NCI-H1930 (cell line): ENCODE measurements at regions not wholly inside any gene's neighbourhood (a gene's known extent, or its start where the extent isn't known, plus 50 kb on each side); places are given as distances from the start of the nearest gene placed in this dataset.

Experiments
- DNase-seq, 2 experiments: peaks; one replicate each; lab custom pipeline; 2025; lab: John Stamatoyannopoulos, UW

DNA sequence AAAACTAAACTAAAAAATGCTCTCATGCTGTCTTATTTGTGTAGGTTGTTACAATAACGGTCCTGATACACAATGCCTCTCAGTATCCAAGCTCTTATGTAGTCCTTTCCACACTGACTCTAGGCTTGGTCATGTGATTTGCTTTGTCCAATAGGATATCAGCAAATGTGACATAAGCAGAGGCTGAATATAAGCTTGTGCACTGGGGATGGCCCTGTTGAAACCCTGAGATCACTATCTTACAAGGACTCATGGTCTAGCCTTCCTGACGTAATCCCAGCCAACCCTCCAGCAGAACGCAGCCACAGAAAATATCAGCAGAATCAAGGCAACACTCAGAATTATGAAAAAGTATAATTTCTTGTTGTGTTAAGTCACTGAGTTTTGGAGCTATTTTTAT, 145.1 kb upstream of the CCN2 start:
- DNase-seq = no peak

GRCh38 chr6:132089173-132089572, 138.0 kb upstream of the CCN2 start:
- no peak for DNase-seq

DNA sequence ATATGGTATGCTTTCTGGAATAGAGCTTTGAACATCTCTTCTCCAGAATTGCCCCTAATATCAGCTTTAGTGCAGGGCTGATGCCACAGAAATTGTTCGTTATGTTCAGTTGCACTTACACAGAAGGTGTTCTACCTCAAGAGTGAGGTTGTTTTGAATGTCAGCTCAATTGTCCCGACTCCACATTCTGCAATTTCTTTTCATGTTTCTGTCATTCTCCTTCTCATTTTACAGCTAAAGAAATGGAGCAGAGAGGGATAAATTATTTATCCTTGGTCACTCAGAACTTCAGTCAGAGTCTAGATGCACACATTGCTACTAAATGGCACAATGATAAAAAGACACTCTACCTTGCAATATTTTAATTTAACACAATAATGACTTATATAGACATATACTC, 137.0 kb upstream of the CCN2 start:
- DNase-seq = no peak

DNA sequence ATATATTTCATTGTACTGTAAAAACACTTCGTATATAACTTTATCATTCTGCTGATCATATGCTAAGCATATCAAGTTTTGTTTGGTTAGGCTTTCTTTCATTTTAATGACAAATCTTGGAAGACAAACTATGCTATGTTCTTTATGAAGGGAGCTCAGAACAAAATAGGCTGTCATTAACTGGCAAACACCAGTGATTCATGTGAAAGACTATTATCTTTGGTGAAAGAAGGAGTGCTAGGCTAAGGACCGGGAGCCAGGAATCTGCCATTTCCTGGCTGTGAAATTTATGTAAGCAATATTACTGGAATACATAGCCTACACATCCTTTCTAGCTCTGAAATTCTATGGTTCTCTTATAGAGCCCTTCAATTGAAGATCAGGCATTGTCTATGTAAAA, 136.2 kb upstream of the CCN2 start:
- no peak for DNase-seq

- no peak for DNase-seq
Observed at GRCh38 chr6:132085731-132086130, 134.6 kb upstream of the CCN2 start.

GRCh38 chr6:132084811-132085509, 133.8 kb upstream of the CCN2 start:
- no peak for DNase-seq

GRCh38 chr6:132082421-132082820, 131.2 kb upstream of the CCN2 start:
- no peak for DNase-seq

DNA sequence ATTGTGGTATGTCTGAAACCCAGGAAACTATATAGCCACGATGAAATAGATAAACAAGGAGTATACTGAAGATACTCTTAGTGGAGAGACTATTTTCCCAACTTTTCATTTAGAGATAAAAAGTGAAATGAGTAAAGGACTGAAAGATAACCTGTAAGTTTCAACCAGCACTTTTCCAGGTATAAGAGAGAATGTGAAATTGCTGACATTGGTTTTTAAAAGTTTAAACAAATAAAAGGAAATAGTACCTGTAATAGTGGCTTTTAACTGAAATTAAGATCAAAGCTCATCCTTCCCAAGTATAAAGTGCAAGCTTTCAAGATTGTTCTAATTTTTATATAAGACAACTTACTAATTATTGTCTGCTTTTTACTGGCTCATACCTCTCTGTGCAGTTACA, 130.2 kb upstream of the CCN2 start:
- no peak for DNase-seq

DNA sequence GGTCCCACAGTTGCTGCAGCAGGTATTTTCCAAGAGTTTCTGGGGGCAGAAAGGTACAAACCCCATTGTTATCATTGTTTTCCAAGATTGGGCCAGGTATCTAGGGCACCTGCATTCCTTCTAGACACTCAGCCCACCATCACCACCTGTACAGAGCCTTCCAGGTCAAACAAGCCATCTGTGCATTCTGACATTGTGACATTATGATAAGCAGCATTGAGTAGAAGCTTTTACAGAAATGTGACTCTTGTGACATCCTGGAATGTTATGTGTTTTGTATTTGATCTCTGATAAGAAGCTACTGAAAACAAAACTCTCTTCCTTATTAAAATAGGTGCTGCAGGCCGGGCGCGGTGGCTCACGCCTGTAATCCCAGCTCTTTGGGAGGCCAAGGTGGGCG, 128.1 kb upstream of the CCN2 start:
- DNase-seq = no peak

DNA sequence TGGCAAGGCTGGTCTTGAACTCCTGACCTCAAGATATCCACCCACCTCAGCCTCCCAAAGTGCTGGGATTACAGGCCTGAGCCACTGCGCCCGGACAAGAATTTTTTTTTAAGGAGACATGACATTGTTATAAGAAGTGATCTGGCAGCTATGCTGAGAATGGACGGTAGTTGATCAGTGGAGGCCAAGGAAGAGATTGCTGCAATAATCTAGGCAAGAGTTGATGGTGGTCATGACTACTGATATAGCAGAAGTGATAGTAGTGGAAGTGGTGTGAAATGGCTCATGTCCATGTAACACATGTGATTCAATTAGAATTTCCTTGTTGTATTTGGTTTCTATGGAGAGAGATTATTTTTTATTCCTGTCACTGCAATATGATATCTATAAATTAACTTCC, 125.3 kb upstream of the CCN2 start:
- no peak for DNase-seq

DNA sequence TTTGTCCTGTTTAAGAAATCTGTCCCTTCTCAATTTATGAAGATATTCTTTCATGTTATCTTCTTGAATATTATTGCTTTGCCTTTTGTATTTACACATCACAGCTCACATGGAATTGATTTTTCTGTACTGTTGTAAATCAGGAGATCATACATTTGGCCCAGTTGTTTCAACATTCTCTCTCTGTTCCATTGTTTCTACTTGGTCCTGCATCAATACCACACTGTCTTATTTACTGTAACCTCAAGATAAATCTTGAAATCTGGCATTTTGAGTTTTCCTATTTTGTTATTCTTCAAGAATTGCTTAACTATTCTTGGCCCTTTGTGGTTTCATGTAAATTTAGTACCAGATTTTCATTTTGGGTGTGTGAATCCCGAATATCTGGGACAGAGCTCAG, 121.7 kb upstream of the CCN2 start:
- no peak for DNase-seq

- peak in 1 of 2 experiments; percentile 38 for DNase-seq
Observed at GRCh38 chr6:132072271-132072670, 121.1 kb upstream of the CCN2 start.

- no peak for DNase-seq
Observed at GRCh38 chr6:132070356-132070755, 119.2 kb upstream of the CCN2 start.

DNA sequence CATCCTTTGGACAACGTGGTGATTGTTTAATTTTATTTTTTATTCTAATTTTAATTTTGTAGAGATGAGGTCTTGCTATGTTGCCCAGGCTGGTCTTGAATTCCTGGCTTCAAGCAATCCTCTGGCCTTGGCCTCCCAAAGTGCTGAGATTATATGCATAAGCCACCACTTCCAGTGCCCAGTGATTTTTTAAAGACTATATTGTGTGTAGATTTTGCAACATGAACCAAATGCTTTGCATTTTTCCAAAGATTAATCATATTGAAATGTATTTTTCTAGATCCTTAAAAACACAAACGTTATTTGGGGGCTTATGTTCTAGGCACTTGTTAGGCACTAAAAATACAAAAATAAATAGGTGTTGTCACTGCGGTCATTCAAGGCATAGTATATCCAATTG, 117.6 kb upstream of the CCN2 start:
- DNase-seq = no peak

- peak in 1 of 2 experiments; percentile 51 for DNase-seq
Observed at GRCh38 chr6:132067286-132067685, 116.1 kb upstream of the CCN2 start.

GRCh38 chr6:132065556-132065955, 114.4 kb upstream of the CCN2 start:
- no peak for DNase-seq

GRCh38 chr6:132063738-132064137, 112.6 kb upstream of the CCN2 start:
- no peak for DNase-seq

GRCh38 chr6:132063204-132063603, 112.0 kb upstream of the CCN2 start:
- no peak for DNase-seq

DNA sequence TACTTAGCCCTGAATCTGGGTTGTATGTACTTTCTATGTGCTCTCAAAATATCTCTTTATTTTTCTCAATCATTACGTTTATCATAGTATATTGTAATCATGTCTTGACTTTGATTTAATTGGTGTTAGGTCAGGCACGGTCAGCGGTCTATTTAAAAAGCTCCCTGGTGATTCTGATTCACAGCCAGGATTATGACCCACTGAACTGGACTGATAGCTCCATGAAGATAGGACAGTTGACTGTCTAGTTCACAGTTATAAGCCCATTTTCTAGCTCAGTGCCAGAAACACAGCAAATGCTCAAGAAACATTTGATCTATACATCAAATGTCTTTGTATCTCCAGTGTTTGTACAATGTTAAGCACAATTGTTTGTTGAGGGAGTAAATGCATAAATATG, 111.5 kb upstream of the CCN2 start:
- DNase-seq = no peak

GRCh38 chr6:132061381-132061780, 110.2 kb upstream of the CCN2 start:
- DNase-seq = no peak

GRCh38 chr6:132060591-132060990, 109.4 kb upstream of the CCN2 start:
- DNase-seq = peak in 1 of 2 experiments; percentile 32

GRCh38 chr6:132058975-132059374, 107.8 kb upstream of the CCN2 start:
- DNase-seq = no peak

DNA sequence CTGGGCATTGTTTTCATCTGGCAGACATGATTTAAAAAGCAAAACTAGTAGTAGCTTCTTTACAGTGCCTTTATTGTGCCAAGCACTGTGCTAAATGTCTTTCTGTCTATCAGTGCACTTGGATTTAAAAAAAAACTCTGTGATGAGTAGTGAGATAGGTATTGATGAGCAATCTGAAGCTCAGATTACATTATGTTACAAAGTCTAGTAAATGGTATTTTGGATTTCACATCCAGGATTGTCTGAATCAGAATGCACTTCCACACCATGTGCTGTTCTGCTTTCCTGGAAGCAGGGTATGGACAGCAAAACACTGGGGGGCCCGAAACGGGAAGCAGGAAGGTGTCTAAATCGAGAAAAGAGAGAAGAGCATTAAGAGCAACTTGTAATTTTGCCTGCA, 103.4 kb upstream of the CCN2 start:
- DNase-seq = no peak

DNA sequence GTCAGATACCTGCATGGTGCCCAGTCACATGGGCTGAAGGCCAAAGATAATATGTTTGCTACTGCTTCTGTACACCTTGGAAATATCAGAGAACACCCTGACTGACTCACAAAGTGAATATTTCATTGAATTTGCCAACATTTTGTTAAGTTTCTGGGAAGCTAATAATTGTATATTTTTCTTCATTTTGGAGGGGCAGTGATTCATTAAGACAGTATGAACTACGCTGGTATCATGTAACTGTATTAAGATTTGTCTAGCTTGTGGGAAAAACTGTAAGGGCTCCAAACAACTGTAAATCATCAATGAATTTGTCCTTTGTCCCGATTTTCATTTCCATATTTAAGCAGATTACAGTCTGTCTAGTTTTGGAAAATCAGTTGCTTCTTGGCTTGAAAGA, 102.3 kb upstream of the CCN2 start:
- no peak for DNase-seq

GRCh38 chr6:132052096-132052495, 100.9 kb upstream of the CCN2 start:
- DNase-seq = no peak
